NCI-H748 (cell line): ENCODE measurements at regions not wholly inside any gene's neighbourhood (a gene's known extent, or its start where the extent isn't known, plus 50 kb on each side); places are given as distances from the start of the nearest gene placed in this dataset.
"Not testable (repeated sequence)": the region's sequence is repeated elsewhere in the genome, so short reads cannot be mapped to it uniquely, and the experiment has no call there.

ENCODE experiments used
- DNase-seq: peaks from one replicate; lab custom pipeline; 2025; ENCODE audit not compliant: unreplicated experiment; lab: John Stamatoyannopoulos, UW

DNA sequence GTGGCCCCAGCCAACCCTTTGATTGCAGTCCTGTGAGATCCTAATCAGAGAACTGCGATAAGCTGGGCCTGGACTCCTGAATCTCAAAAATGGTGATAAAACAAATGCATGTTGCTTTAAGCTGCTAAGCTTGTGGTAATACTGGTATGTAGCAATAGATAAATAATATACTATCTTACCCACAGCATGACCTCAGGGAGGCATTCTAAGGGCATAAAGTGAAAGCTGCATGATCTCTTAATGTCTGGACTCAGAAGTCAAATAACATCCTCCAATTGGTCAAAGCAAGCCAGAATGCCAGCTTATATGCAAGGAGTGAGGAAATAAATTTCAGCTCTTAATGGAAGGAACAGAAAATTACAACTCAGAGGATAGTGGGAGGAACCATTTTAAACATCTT lies 246.1 kb downstream of the FSIP2 start:
- no peak for DNase-seq

DNA sequence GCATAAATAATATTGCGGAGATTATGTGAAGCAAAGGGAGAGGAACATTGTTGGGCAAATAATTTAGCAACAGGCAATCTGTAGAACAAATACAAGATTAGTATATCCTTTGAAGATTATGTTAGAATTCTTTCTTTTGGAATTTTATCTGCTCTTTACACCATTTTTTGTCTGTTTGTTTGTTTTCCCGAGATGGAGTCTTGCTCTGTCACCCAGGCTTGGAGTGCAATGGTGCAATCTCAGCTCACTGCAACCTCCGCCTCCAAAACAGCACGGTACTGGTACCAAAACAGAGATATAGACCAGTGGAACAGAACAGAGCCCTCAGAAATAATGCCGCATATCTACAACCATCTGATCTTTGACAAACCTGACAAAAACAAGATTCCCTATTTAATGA lies 250.3 kb downstream of the FSIP2 start:
- DNase-seq = not testable (repeated sequence)

DNA sequence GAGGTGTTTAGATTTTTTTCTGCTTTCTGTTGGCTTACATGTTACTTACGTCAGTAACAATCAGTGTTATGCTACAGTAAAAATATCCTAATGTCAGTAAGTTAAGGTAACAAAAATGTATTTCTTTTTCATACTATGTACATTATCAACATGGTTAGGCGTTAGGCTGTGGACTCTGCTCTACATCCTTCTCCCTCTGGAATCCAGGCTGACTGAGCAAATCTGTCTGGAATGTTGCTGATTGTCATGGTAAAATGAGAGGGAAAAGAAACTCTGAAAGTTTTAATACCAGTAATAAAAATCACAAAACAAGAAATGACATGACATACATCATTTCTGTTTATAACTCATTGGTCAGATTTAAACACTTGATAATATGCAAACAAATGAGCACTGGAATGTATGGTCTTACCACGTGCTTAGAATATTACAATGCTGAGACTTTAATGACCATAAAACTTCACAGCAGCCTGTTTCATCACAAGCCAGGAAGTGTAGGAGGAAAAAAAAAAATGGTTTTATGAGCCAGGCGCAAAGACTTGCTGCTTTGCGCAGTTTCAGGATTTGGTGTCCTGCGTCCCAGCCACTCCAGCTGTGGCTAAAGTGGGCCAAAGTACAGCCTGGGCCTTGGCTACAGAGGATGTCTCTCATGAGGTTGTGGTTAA lies 252.4 kb downstream of the FSIP2 start:
- DNase-seq = no peak

DNA sequence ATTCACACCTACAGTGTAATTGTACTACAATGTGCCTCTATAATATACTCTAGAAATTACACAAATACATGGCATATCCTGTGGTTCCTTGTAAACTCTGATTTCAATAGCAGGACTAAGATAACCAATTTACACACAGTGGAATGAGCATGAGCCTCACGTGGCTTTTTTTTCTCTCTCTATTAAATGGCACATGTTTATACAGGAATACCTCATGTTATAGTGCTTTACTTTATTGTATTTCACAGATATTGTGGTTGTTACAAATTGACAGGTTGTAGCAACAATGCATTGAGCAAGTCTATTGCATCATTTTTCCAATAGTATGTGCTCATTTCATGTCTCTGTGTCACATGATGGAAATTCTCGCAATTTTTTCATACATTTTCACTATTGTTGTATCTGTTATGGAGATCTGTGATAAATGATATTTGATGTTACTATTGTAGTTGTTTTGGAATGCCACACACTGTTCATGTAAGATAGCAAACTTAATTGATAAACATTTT lies 260.0 kb downstream of the FSIP2 start:
- DNase-seq = no peak

DNA sequence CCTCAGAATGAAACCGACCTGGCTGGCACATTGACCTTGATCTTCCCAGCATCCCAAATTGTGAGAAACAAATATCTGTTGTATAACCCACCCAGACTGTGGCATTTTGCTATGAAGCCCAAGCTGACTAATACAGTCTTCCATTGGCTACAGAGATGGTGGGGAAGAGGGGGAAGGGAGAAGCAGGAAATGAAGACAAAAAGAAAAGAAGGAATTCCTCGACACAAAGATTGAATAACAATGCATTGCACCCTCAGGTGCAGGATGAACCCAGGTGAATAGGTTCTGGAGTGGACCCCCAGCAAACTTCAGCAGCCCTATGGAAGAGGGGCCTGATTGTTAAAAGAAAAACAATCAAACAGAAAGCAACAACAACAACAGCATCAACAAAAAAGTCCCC lies 270.7 kb downstream of the FSIP2 start:
- no peak for DNase-seq

DNA sequence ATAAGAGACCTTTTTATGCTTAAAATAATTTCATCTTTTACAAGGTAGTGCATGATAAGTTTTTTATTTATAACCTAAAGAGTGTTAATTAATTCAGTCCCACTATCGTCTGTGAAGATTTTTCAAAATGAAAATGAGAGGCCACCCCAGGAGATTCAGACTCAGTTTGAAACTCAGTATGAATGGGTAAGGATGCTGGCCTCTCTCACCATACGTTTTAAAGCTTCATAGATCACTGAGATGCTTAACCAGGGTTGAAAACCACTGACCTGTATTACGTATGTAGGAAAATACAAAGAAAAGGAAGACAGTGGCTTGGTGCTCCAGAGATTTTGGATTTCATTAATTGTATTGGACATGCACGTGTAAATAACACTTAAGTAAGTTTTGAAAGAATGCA lies 278.7 kb downstream of the FSIP2 start:
- DNase-seq = peak; percentile 79

DNA sequence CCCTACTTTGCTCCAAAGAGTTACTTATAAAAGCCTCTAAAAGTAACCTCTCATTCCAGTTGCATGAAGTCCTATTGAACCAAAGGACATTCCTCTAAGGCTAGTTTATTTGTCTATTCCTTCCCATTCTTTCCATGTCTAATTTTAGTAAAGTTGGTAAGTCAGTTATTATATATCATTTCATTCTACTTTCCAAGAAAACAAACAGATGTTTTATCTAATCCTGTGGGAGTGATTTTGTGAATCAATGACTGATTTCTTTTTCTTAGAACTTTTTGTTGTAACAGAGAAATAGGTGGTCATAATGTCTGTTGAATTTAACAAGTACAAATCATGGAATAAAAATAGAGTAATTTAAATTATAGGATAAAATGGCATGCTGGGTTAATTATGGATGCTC lies 286.3 kb downstream of the FSIP2 start:
- DNase-seq = no peak

DNA sequence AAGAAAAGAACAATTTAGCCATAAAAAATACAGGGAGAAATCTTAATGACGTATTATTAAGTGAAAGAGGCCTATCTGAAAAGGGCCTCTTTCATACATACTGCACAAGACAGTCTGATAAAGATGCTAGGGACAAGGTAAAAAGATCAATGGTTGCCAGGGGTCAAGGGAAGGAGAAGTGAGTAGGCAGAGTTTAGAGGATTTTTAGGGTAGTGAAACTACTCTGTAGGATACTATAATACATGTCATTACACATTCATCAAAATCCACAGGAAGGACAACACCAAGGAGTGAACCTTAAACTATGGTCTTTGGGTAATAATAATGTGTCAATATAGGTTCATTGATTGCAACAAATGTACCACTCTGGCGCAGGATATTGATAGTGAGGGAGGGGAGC lies 289.3 kb downstream of the FSIP2 start:
- peak; percentile 49 for DNase-seq

DNA sequence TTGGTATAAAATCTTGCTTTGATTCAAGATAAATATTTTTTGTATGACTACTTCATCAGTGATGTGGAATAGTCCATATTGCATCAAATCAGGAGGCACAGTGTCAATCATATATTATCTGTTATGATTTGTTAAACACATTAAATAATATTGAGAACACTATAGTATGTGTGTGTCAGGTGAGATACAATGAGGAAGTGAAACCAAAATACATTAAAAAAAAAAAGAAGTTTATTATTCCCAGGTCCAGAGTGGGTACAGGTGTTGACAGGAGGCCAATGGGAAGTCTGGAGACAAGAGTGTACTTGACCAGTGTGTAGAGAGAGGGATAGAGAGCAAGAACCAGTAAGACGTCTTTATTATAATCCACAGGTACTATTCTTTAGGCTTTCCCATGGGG lies 292.6 kb downstream of the FSIP2 start:
- DNase-seq = no peak

DNA sequence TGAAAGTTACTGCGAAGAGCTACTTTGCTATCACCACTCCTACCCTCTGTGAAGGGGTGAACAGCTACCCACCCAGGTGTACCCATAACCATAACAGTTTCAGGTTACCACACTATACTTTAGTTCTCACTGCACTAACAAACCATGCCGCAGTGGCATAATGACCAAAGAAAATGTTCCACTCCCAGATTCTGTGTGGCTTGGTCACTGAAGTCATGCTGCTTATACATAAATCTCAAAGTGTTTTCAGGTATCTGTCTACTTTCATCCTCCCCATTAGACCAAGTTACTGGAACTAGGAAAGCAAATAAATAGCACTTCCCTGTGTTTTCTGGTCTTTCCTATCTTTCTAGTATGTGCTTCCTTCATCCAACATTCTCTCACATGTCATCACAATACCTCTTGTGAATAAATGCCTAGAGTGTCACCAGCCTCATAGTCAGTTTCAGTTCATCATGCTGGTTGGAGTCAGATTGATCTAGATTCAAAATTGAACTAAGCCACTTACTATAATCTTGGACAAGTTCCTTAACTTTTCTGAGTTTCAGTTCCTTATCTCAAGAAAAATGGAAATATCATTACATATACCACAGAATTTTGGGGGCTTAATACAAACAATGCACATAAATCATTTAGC lies 293.6 kb downstream of the FSIP2 start:
- DNase-seq = peak; percentile 51

DNA sequence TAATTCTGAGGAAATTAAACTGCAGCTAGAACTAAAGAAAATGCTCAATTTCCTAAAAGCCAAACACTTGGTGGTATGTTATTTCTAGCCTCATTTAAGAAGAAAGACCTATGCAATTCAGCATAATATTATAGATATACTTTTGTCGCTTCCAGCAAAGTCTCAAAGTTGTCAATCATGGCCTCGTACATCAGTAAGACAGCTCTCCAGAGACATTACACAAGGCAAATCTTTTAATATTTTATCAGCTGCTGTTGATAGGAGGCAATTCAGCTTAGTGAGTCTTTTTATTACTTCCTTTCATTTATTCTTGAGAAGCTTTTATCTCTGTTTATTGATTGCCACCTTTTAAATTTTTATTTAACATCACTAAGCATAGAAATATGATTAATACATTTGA lies 294.3 kb downstream of the FSIP2 start:
- DNase-seq = peak; percentile 30

DNA sequence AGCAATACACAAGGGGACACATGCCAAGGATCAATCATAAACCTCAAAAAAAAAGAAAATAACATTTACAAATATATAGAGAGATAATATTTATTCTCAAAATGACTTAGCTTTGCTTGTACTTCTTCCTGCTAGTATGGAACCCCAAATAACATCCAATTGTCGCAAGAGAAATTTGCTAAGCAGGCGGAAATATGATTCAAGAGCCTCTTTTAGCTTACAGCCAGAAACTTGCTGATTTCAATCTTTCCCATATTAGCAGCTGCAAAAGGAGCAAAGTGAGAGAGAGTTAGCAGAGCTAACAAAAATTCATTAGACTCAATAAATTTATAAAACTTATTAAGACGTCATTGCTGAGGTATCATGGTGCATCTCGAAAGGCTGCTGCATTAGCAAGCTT lies 294.9 kb downstream of the FSIP2 start:
- no peak for DNase-seq

DNA sequence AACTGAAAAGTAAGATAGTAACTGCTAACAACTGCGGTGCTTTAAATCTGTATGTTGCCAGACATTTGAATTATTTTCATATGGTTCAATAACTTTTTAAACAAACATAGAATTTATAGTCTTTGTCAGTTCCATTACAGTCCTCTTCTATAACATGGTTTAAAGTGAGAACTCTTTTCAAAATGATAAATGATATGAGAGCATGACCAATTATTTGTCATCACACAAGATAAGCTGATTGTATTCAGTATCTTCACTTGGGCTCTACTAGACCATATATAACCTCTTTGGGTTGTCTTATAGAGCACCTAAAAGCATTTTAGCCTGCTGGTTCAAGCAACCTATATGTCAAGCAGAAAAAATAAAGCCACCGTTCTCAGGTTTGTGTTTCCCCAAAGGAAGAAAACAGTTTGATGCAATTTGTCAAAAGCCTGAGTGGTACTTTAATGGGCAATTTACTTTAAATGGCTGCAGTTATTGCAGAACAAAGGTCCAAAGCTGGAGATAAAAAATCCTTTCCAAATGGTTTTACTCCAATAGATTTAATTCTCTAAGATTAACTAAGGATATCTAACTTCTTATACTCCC lies 298.4 kb downstream of the FSIP2 start:
- peak; percentile 90 for DNase-seq

DNA sequence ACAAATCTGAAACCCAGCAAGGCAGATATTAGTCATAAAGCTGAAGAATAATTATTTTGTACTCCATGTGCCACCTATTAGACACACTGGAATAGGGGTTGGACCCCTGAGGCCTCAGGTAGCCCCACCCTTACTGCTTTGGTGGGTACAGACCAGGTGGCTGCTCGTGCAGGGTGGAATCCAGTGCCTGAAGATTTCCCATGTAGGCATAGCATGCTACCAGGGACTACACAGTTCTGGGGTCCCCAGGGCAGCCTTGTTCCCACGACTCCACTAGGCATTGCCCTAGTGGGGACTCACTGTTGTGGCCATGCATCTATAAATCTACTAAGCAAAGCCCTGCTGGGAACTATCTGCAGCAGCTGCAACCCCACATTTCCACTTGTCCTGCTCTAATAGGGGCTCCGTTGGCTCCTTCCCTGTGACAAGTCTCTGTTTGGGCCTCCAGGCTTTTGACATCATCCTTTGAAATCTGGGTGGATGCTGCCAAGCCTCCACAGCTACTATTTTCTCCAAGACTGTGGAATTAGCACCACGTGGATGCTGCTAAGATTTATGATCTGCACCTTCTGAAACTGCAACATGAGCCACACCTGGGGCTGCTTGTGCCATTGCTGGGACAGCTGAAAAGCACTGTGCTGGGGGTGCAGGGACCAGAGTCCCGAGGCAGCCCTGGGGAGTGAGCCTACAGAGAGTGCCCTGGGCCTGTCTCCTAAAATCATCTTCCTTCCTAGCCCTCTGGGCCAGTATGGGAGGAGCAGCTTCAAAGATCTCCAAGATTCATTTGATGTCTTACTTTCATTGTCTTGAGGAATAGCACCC lies 303.8 kb downstream of the FSIP2 start:
- DNase-seq = no peak

DNA sequence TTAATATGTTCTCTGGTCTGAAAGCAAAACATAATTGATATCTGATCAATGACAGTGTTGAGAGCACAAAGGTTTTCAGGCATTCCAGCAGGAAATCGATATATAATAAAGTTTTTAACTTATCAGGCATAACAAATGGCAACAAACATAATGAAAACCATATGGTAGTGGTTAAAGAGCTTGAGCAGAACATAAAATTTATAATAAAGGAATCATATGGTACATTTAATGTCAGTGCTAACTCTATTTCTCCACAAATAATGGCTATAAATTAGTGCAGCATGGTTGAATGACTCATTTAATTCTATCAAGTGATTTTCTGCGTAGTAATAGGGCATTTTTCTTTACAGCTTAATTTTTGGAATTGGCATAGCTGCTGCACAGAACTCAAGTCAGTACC lies 306.2 kb downstream of the FSIP2 start:
- DNase-seq = no peak

DNA sequence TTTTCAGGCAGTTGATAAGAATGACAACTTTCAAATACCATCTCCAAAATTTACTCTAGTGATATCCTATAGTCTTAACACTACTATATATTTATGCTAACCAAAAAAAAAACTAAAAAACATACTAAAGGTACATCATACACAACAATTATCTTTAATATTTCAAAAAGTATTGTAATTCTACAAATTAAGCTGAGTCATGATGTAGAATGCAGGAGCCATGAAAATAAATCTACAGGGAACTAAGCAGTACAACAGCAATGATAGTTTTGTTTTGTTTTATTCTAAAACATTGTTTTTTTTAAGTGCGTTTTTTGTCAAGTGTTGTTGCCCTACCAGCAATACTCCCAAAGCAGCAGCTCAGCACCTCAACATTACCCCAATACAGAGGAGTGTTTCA lies 314.3 kb downstream of the FSIP2 start:
- DNase-seq = no peak

DNA sequence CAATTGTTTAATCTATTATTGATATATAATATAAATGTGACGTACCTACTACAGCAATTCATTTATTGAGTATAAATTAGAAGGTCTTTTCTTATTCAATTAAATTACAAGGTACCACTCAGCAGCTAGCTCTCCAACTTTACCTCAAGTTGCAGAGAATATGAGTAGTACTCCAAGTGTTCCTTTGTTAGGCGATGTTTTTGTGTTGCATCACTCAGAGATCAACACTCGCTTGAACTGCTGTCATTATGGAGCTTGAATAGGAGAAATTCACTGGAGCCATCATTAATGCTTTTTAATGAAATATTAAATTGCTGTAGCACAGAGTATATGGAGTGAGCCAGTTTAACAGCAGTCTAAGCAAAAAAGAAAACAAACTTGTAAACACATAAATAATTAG lies 320.0 kb downstream of the FSIP2 start:
- peak; percentile 95 for DNase-seq

DNA sequence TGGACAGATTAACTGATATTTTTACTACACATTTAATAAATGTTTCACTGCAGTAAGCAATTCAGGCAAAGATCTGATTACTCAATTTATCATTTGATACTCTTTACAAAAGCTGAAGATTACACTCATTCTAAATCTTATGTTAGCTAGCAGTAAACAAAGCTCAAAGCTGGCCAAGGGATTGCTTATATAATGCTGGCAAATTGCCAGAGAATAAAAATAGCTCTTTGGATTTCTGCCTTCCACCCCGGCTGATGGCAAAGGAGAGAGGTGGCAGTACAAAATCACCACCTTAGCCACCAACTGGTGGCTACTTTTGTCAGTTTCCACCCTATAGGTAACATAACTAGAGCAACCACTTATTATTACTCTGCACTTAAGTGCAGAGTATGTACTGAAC lies 320.5 kb downstream of the FSIP2 start:
- peak; percentile 97 for DNase-seq

DNA sequence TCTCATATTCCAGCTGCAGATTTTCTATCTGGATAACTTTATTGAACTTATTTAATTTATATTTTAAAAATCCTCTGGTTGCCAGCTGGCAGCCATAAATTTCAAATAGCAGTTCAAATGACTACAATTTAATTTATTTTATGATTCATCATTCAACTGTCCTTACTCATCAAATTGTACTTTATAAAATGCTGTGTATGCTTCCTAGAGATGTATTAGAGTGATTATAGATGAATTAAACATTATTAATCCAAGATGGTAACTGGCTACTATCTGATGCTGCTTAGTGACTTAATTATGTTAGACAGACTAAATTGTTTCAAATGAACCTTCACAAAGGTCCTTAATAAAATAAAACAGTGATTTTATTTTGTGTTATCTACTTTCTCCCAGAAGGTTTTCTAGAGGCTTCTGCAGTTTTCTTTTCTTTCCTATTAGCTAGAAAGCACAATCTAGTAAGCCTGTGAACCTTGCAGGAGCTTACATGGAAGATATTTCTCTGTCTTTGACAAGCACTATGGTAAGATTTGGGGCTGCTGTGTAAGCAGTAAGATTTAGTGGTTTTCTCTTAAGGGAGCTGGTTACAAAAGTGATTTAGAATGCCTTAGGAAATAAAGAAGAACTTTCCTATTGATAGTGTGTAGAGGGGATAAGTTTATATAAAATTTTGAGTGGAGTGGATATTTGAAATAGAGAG lies 322.3 kb downstream of the FSIP2 start:
- peak; percentile 18 for DNase-seq

DNA sequence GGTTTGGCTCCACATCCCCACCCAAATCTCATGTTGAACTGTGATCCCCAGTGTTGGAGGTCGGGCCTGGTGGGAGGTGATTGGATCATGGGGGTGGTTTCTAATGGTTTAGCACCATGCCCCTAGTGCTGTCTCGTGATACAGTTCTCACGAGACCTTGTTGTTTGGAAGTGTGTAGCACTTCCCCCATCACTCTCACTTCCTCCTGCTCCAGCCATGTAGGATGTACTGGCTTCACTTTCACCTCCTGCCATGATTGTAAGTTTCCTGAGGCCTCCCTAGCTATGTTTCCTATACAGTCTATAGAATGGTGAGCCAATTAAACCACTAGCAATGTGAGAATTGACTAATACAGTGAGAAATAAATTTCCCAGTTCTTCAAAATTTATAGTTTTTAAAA lies 325.9 kb downstream of the FSIP2 start:
- no peak for DNase-seq

DNA sequence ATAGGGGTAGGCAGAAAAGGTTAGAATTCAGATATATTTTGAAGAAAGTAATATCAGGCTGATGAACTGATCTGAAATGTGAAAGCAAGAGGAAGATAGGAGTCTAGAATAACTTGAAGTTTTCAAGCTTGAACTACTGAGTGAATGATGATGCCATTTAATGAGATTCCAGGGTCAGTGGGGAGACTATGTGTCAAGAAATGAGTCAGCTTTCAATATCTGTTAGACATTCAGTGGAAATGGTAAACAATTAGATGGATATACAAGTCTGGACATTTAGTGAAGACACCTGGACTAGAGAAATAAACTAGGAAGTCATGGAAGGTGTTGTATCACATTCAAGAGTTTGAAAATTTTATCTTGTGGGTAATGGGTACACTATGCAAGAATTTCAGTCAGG lies 326.9 kb downstream of the FSIP2 start:
- DNase-seq = no peak
